ENCODE measurements at regions not wholly inside any gene's neighbourhood (a gene's known extent, or its start where the extent isn't known, plus 50 kb on each side); places are given as distances from the start of the nearest gene placed in this dataset.

DNA sequence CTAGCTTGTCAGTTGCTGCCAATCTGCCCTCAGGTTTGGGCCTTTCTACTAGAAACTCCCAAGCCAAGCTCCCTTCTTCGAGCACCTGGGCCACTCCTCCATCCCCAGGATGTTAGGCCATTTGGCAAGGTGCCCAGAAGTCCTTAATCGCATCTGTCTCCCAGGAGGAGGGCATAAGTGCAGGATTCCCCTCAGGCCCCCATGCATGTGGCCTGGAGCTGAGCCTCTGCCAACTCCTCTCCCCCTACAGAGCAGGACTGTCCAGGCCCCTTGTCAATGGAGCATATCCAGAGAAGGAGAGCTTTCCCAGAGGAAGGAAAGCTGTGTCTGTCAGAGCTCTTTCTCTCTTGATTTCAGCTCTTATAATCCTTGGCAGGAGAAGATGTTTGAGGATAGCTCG is 182.6 kb upstream of the ROPN1 start:
- TF ChIP-seq, protein P1, sequence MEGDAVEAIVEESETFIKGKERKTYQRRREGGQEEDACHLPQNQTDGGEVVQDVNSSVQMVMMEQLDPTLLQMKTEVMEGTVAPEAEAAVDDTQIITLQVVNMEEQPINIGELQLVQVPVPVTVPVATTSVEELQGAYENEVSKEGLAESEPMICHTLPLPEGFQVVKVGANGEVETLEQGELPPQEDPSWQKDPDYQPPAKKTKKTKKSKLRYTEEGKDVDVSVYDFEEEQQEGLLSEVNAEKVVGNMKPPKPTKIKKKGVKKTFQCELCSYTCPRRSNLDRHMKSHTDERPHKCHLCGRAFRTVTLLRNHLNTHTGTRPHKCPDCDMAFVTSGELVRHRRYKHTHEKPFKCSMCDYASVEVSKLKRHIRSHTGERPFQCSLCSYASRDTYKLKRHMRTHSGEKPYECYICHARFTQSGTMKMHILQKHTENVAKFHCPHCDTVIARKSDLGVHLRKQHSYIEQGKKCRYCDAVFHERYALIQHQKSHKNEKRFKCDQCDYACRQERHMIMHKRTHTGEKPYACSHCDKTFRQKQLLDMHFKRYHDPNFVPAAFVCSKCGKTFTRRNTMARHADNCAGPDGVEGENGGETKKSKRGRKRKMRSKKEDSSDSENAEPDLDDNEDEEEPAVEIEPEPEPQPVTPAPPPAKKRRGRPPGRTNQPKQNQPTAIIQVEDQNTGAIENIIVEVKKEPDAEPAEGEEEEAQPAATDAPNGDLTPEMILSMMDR (conservative IDR thresholded peaks at IDR 0.05), result no peak
- TF ChIP-seq ZFX (IDR thresholded peaks at IDR 0.05), result no peak
